ENCODE measurements at regions not wholly inside any gene's neighbourhood (a gene's known extent, or its start where the extent isn't known, plus 50 kb on each side); places are given as distances from the start of the nearest gene placed in this dataset.

DNA sequence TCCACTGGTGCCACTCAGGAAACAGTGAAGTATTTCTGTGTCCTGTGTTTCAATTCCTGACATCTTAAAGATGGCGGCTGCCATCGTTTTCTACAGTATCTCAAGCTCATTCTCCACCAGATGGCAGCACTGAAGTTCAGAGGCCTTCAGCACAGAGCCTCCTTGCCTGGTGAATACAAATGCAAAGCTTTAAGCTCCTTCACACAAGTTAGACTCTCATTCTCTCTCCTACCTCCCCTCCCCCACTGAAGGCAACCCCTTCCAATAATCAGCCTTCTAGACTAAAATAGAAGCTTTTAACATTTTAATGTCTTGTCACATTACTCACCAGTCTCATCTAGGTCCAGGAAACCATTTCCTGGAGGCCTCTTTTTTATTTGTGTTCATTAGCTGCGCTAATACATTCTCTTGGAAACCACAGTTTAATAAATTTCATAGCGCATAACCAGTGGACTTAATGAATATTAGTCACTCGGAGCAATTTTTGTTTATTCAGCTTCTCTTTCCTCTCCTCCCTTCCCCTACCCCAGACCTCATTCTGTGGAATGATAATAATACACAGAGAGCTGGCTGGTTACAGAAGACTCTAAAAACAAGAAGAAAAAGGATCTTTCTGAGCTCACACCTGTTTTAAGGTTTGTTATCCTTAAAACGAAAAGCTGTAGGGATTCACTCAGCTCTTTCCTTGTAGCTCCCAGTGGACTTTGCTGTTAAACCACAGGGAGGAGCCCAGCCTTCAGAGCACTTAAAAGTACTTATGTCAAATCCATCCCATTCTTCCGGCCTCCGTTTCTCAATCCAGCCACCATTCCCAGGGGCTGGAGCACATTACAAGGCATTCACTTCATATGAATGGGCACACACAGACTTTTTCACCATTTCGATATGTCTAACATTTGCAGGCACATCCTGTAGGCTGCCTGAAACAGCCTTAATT lies 384.9 kb downstream of the HLX start:
- intact Hi-C loops (cut with micrococcal nuclease) = loop anchor here (1.0 to 5.0 kb wide), 3 partner anchors 171 to 452 kb away; no protein-coding TSS in a partner anchor
- no peak overlapping the region for H3K4me3 ChIP-seq (ENCODE audit: control extremely low read depth in 1 of 5, extremely low read depth in 1 of 5, insufficient read depth in 1 of 5, low read depth in 2 of 5, low read length in 4 of 5)
- H3K4me2 ChIP-seq (replicated peaks; ENCODE audit: low read depth, low read length, poor library complexity, severe bottlenecking) = no peak overlapping the region
- Mint-ChIP-seq H3K27me3 (peaks cover 28% of the 10 kb centered on the region), H3K9me3 (ENCODE audit: insufficient read depth) (no peaks in the 10 kb centered on the region), H3K4me1 (no peaks in the 10 kb centered on the region), H3K27ac (no peak overlapping the region), H3K4me3 (no peak overlapping the region)
- peak overlapping the region; percentile 11 for H2AFZ ChIP-seq (ENCODE audit: insufficient read depth, low read depth, low read length, poor library complexity, severe bottlenecking)
- no peak for TF ChIP-seq EZH2 (IDR thresholded peaks at IDR 0.05; ENCODE audit: borderline replicate concordance, insufficient read depth, low read depth, low read length, poor library complexity, severe bottlenecking)
- TF ChIP-seq, protein P1, sequence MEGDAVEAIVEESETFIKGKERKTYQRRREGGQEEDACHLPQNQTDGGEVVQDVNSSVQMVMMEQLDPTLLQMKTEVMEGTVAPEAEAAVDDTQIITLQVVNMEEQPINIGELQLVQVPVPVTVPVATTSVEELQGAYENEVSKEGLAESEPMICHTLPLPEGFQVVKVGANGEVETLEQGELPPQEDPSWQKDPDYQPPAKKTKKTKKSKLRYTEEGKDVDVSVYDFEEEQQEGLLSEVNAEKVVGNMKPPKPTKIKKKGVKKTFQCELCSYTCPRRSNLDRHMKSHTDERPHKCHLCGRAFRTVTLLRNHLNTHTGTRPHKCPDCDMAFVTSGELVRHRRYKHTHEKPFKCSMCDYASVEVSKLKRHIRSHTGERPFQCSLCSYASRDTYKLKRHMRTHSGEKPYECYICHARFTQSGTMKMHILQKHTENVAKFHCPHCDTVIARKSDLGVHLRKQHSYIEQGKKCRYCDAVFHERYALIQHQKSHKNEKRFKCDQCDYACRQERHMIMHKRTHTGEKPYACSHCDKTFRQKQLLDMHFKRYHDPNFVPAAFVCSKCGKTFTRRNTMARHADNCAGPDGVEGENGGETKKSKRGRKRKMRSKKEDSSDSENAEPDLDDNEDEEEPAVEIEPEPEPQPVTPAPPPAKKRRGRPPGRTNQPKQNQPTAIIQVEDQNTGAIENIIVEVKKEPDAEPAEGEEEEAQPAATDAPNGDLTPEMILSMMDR (IDR thresholded peaks at IDR 0.05) = peak; percentile 67
- no peaks in the 10 kb centered on the region for H3K36me3 ChIP-seq (replicated peaks in 1 of 2; ENCODE audit: control extremely low read depth in 1 of 2, control insufficient read depth in 1 of 2, extremely low read depth in 1 of 2, insufficient read depth in 2 of 2, low read length in 1 of 2)
- peaks cover 0 to 8% (median 0%) of the 10 kb centered on the region in 3 donors for H3K9me3 ChIP-seq (ENCODE audit: control extremely low read depth in 1 of 3, control insufficient read depth in 2 of 3, insufficient read depth in 1 of 3, low read length in 2 of 3)
- H4K20me1 ChIP-seq (ENCODE audit: control insufficient read depth, insufficient read depth, low read length, poor library complexity, severe bottlenecking) = no peaks in the 10 kb centered on the region
- H3K9ac ChIP-seq (ENCODE audit: low read length) = no peak overlapping the region
- ChIA-PET CTCF (interaction anchor here (0.6 to 3.6 kb wide), 22 partner anchors 8 to 1191 kb away, joined by 3 to 39 read pairs (median 6); partner anchors contain the start of genes DUSP10 and HLX), POLR2A (no interaction called here)
- H3K27me3 ChIP-seq (replicated peaks in 1 of 4; ENCODE audit: control extremely low read depth in 1 of 4, control insufficient read depth in 3 of 4, insufficient read depth in 4 of 4, low read length in 3 of 4) = peaks cover 0 to 3% (median 0%) of the 10 kb centered on the region in 4 experiments
- no peaks in the 10 kb centered on the region for H3K4me1 ChIP-seq (ENCODE audit: control insufficient read depth in 2 of 2, insufficient read depth in 2 of 2, low read length in 2 of 2)
- WGBS (ENCODE audit: insufficient coverage) = 80% methylated on average over 6 of the region's 9 CpGs
- DNase-seq (peak; percentile 63), ATAC-seq (ENCODE audit: low read depth) (peak; percentile 58)
- no peak overlapping the region for H3K27ac ChIP-seq (ENCODE audit: low read length in 2 of 2)
- H3K79me2 ChIP-seq (ENCODE audit: control insufficient read depth, insufficient read depth, low read length) = no peaks in the 10 kb centered on the region

DNA sequence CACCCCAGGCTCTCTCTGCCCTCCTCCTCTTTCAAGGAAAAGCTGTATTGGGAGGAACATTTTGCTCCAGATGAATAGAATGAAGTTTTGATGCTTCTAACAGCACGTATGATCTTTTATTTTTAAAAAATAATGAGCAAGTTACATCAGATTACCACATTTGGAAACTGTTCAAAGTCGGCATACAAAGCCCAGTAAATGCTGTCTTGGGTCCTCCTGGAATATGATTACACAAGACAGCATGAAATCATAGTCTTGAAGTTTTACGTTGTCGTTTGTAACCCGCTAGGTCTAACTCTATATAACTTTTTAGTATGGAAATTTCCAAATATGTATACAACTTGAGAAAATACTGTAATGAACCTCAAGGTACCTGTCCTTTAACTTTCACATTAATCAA lies 385.6 kb downstream of the HLX start:
- peaks cover 0 to 3% (median 0%) of the 10 kb centered on the region in 4 experiments for H3K27me3 ChIP-seq (replicated peaks in 1 of 4; ENCODE audit: control extremely low read depth in 1 of 4, control insufficient read depth in 3 of 4, insufficient read depth in 4 of 4, low read length in 3 of 4)
- Mint-ChIP-seq H3K4me1 (no peaks in the 10 kb centered on the region), H3K27ac (no peak overlapping the region), H3K4me3 (no peak overlapping the region), H3K27me3 (peaks cover 26% of the 10 kb centered on the region), H3K9me3 (ENCODE audit: insufficient read depth) (no peaks in the 10 kb centered on the region)
- no peaks in the 10 kb centered on the region for H3K4me1 ChIP-seq (ENCODE audit: control insufficient read depth in 2 of 2, insufficient read depth in 2 of 2, low read length in 2 of 2)
- no peak overlapping the region for H3K9ac ChIP-seq (ENCODE audit: low read length)
- ChIA-PET CTCF (interaction anchor here (1.4 to 3.6 kb wide), 9 partner anchors 8 to 1191 kb away, joined by 6 to 39 read pairs (median 7); partner anchors contain the start of gene HLX), POLR2A (no interaction called here)
- ATAC-seq (ENCODE audit: low read depth) = no peak
- H3K4me2 ChIP-seq (replicated peaks; ENCODE audit: low read depth, low read length, poor library complexity, severe bottlenecking) = no peak overlapping the region
- TF ChIP-seq, protein P1 (IDR thresholded peaks at IDR 0.05) = no peak
- TF ChIP-seq EZH2 (IDR thresholded peaks at IDR 0.05; ENCODE audit: borderline replicate concordance, insufficient read depth, low read depth, low read length, poor library complexity, severe bottlenecking) = no peak
- no peaks in the 10 kb centered on the region for H3K79me2 ChIP-seq (ENCODE audit: control insufficient read depth, insufficient read depth, low read length)
- H3K27ac ChIP-seq (ENCODE audit: low read length in 2 of 2) = no peak overlapping the region
- H3K4me3 ChIP-seq (ENCODE audit: control extremely low read depth in 1 of 5, extremely low read depth in 1 of 5, insufficient read depth in 1 of 5, low read depth in 2 of 5, low read length in 4 of 5) = no peak overlapping the region
- DNase-seq = no peak
- peaks cover 0 to 8% (median 0%) of the 10 kb centered on the region in 3 donors for H3K9me3 ChIP-seq (ENCODE audit: control extremely low read depth in 1 of 3, control insufficient read depth in 2 of 3, insufficient read depth in 1 of 3, low read length in 2 of 3)
- no peak overlapping the region for H2AFZ ChIP-seq (ENCODE audit: insufficient read depth, low read depth, low read length, poor library complexity, severe bottlenecking)
- no CpG with 5 or more reads among the region's 5 CpGs for WGBS (ENCODE audit: insufficient coverage)
- intact Hi-C loops (cut with micrococcal nuclease) = loop anchor here (5.0 kb wide), 1 partner anchor 453 kb away; no protein-coding TSS in a partner anchor
- no peaks in the 10 kb centered on the region for H4K20me1 ChIP-seq (ENCODE audit: control insufficient read depth, insufficient read depth, low read length, poor library complexity, severe bottlenecking)
- H3K36me3 ChIP-seq (replicated peaks in 1 of 2; ENCODE audit: control extremely low read depth in 1 of 2, control insufficient read depth in 1 of 2, extremely low read depth in 1 of 2, insufficient read depth in 2 of 2, low read length in 1 of 2) = no peaks in the 10 kb centered on the region

All from B cell (primary cell).